Adipose tissue (tissue), 3 donors: ENCODE measurements at regions not wholly inside any gene's neighbourhood (a gene's known extent, or its start where the extent isn't known, plus 50 kb on each side); places are given as distances from the start of the nearest gene placed in this dataset.
"Not testable (repeated sequence)": the region's sequence is repeated elsewhere in the genome, so short reads cannot be mapped to it uniquely, and the experiment has no call there.

Experiments used
- H3K27ac ChIP-seq: one replicate; pipeline ENCODE4 v1.5.1; 2013; ENCODE audit warnings: low read depth, low read length
- WGBS, 3 donors: extraction: QIAGEN DNeasy Blood & Tissue Kit; methylation state at CpG; one replicate each; pipeline ENCODE4 v1.1.7; 2013; 5-methylcytosine and 5-hydroxymethylcytosine counted together
- donor health status: healthy with polysubstance abuse.
- donor health status: Bipolar disorder and iron deficiency.
- donor health status: healthy.

GRCh38 chr17:14581186-14581830 is 280.4 kb downstream of the HS3ST3B1 start:
- 69 to 87% (median 82%) methylated on average over 10 of the region's 10 CpGs for whole genome bisulfite sequencing, 3 donors
- no peak overlapping the region for H3K27ac ChIP-seq

GRCh38 chr17:14580499-14580898 is 279.6 kb downstream of the HS3ST3B1 start:
- H3K27ac ChIP-seq, result no peak overlapping the region
- 64 to 67% (median 64%) methylated on average over 5 of the region's 5 CpGs for WGBS, 3 donors

GRCh38 chr17:14579716-14580115 is 278.8 kb downstream of the HS3ST3B1 start:
- 40 to 66% (median 65%) methylated on average over 3 of the region's 3 CpGs for WGBS, 3 donors
- no peak overlapping the region for H3K27ac ChIP-seq

- 46 to 51% (median 48%) methylated on average over 8 of the region's 8 CpGs for WGBS, 3 donors
- no peak overlapping the region for H3K27ac ChIP-seq
Observed at GRCh38 chr17:14575471-14575953, 274.6 kb downstream of the HS3ST3B1 start.

GRCh38 chr17:14560325-14560724 is 259.4 kb downstream of the HS3ST3B1 start:
- H3K27ac ChIP-seq, result not testable (repeated sequence)
- WGBS, 3 donors, result 83 to 96% (median 93%) methylated on average over 8 of the region's 8 CpGs

GRCh38 chr17:14559264-14560119 is 258.6 kb downstream of the HS3ST3B1 start:
- H3K27ac ChIP-seq, result no peak overlapping the region
- 40 to 64% (median 48%) methylated on average over 10 of the region's 10 CpGs for WGBS, 3 donors

GRCh38 chr17:14557480-14557879 is 256.6 kb downstream of the HS3ST3B1 start:
- WGBS, 3 donors, result 39 to 51% (median 43%) methylated on average over 4 of the region's 4 CpGs

GRCh38 chr17:14553847-14554246 is 253.0 kb downstream of the HS3ST3B1 start:
- WGBS, 3 donors, result 70 to 82% (median 80%) methylated on average over 2 of the region's 2 CpGs
- H3K27ac ChIP-seq, result no peak overlapping the region

More at GRCh38 chr17:14557480-14557879, 256.6 kb downstream of the HS3ST3B1 start:
- no peak overlapping the region for H3K27ac ChIP-seq

- WGBS, 3 donors, result 67 to 79% (median 69%) methylated on average over 7 of the region's 7 CpGs
- H3K27ac ChIP-seq, result no peak overlapping the region
Observed at GRCh38 chr17:14552306-14552705, 251.4 kb downstream of the HS3ST3B1 start.

- WGBS, 3 donors, result 82 to 98% (median 85%) methylated on average over 2 of the region's 2 CpGs
- no peak overlapping the region for H3K27ac ChIP-seq
Observed at GRCh38 chr17:14547556-14547955, 246.7 kb downstream of the HS3ST3B1 start.

- H3K27ac ChIP-seq, result no peak overlapping the region
- WGBS, 3 donors, result 80 to 86% (median 82%) methylated on average over 5 of the region's 5 CpGs
Observed at GRCh38 chr17:14547016-14547415, 246.1 kb downstream of the HS3ST3B1 start.

- no peak overlapping the region for H3K27ac ChIP-seq
- 26 to 55% (median 53%) methylated on average over 16 of the region's 16 CpGs for WGBS, 3 donors
Observed at GRCh38 chr17:14545156-14545906, 244.4 kb downstream of the HS3ST3B1 start.

- no peak overlapping the region for H3K27ac ChIP-seq
- 58 to 71% (median 62%) methylated on average over 2 of the region's 2 CpGs for WGBS, 3 donors
Observed at GRCh38 chr17:14541714-14542113, 240.8 kb downstream of the HS3ST3B1 start.

- whole genome bisulfite sequencing, 3 donors, result 80 to 83% (median 83%) methylated on average over 6 of the region's 6 CpGs
- no peak overlapping the region for H3K27ac ChIP-seq
Observed at GRCh38 chr17:14539801-14540200, 238.9 kb downstream of the HS3ST3B1 start.

GRCh38 chr17:14532242-14532641 is 231.4 kb downstream of the HS3ST3B1 start:
- H3K27ac ChIP-seq, result not testable (repeated sequence)
- WGBS, 3 donors, result 80 to 88% (median 87%) methylated on average over 3 of the region's 3 CpGs

GRCh38 chr17:14525551-14526455 is 224.9 kb downstream of the HS3ST3B1 start:
- no peak overlapping the region for H3K27ac ChIP-seq
- WGBS, 3 donors, result 65 to 76% (median 70%) methylated on average over 5 of the region's 5 CpGs

GRCh38 chr17:14522795-14523387 is 222.0 kb downstream of the HS3ST3B1 start:
- no peak overlapping the region for H3K27ac ChIP-seq
- WGBS, 3 donors, result 51 to 65% (median 52%) methylated on average over 3 of the region's 3 CpGs
